Subcutaneous abdominal adipose tissue (tissue), 5 donors: ENCODE measurements at regions not wholly inside any gene's neighbourhood (a gene's known extent, or its start where the extent isn't known, plus 50 kb on each side); places are given as distances from the start of the nearest gene placed in this dataset.

Experiments
- H3K27ac ChIP-seq: one replicate; pipeline ENCODE4 v1.7.0; 2013; ENCODE audit warnings: low read depth, mild to moderate bottlenecking, inconsistent platforms, low read length, moderate library complexity
- H3K27me3 ChIP-seq, 5 donors: one replicate each; pipeline ENCODE4 v1.7.0; 2013; ENCODE audit warnings: low read length in 5 of 5, inconsistent platforms in 1 of 5; ENCODE audit not compliant: control insufficient read depth in 5 of 5, insufficient read depth in 4 of 5
- H3K36me3 ChIP-seq, 5 donors: one replicate each; pipeline ENCODE4 v1.7.0; 2013; ENCODE audit warnings: low read length in 5 of 5; ENCODE audit not compliant: control insufficient read depth in 5 of 5, insufficient read depth in 5 of 5
- H3K4me1 ChIP-seq, 5 donors: one replicate each; pipeline ENCODE4 v1.7.0; 2013; ENCODE audit warnings: low read length in 5 of 5, mild to moderate bottlenecking in 3 of 5, moderate library complexity in 1 of 5; ENCODE audit not compliant: control insufficient read depth in 5 of 5, insufficient read depth in 5 of 5
- H3K4me3 ChIP-seq, 5 donors: one replicate each; pipeline ENCODE4 v1.7.0; 2013; ENCODE audit warnings: low read length in 5 of 5, low read depth in 1 of 5
- H3K9ac ChIP-seq, 5 donors: one replicate each; pipeline ENCODE4 v1.7.0; 2013; ENCODE audit warnings: low read length in 5 of 5, mild to moderate bottlenecking in 4 of 5, moderate library complexity in 3 of 5
- H3K9me3 ChIP-seq, 5 donors: one replicate each; pipeline ENCODE4 v1.7.0; 2013; ENCODE audit warnings: low read length in 5 of 5; ENCODE audit not compliant: control insufficient read depth in 5 of 5
- donor health status: healthy.
- donor health status: healthy.
- donor health status: healthy.
- donor health status: healthy.
- donor health status: healthy.

DNA sequence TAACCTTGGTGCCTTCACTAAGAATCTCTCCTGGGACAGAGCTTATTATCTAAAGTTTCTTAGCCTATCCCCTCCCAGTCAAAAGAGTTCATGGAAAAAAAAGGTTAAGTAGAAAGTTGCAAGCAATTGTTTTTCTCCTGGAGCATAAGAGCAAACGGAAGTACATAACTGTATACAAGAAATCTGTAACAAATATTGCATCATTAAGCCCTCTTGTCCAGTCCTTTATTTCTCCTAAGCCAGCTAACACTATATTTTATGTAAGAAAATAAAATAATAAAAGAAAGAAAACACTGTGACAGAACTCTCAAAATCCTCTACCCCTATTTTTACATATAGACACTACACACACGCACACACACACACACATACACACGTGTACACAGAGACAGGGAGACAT is 255.3 kb downstream of the NAF1 start:
- no peaks in the 10 kb centered on the region for H3K36me3 ChIP-seq
- no peak overlapping the region for H3K9ac ChIP-seq
- no peak overlapping the region for H3K27ac ChIP-seq
- no peak overlapping the region for H3K4me3 ChIP-seq
- no peaks in the 10 kb centered on the region for H3K4me1 ChIP-seq
- H3K27me3 ChIP-seq, result no peaks in the 10 kb centered on the region
- H3K9me3 ChIP-seq, result peaks cover 2 to 20% (median 5%) of the 10 kb centered on the region in 5 donors

DNA sequence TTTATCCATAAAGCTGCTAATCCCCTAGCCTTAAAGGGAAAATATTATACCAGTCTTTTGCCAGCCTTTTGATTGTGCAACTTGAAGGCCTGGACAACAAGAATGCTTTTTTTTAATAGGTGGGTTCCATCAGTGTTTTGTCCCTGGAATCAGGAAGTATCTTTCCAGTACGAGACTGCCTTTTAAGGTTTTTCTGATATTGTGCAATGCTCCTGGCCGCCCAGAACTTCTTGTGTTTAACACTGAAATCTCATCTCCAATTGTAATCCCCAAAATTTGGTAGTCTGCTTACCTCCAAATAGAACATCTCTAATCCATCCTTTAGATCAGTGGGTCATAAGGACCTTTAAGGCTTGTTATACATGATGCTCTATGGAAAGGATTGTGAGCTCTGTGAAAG is 256.7 kb downstream of the NAF1 start:
- H3K9ac ChIP-seq, result no peak overlapping the region
- no peaks in the 10 kb centered on the region for H3K27me3 ChIP-seq
- H3K27ac ChIP-seq, result no peak overlapping the region
- H3K36me3 ChIP-seq, result no peaks in the 10 kb centered on the region
- no peaks in the 10 kb centered on the region for H3K4me1 ChIP-seq
- H3K4me3 ChIP-seq, result no peak overlapping the region
- H3K9me3 ChIP-seq, result peaks cover 0 to 21% (median 4%) of the 10 kb centered on the region in 5 donors

- Histone ChIP-seq H3K4me1 (peaks cover 0 to 2% (median 0%) of the 10 kb centered on the region in 5 donors), H3K9ac (no peak overlapping the region), H3K4me3 (no peak overlapping the region), H3K36me3 (no peaks in the 10 kb centered on the region), H3K27ac (no peak overlapping the region), H3K27me3 (no peaks in the 10 kb centered on the region), H3K9me3 (peaks cover 0 to 4% (median 0%) of the 10 kb centered on the region in 5 donors)
These were observed 272.3 kb downstream of the NAF1 start for GRCh38 chr4:162894387-162894786.

DNA sequence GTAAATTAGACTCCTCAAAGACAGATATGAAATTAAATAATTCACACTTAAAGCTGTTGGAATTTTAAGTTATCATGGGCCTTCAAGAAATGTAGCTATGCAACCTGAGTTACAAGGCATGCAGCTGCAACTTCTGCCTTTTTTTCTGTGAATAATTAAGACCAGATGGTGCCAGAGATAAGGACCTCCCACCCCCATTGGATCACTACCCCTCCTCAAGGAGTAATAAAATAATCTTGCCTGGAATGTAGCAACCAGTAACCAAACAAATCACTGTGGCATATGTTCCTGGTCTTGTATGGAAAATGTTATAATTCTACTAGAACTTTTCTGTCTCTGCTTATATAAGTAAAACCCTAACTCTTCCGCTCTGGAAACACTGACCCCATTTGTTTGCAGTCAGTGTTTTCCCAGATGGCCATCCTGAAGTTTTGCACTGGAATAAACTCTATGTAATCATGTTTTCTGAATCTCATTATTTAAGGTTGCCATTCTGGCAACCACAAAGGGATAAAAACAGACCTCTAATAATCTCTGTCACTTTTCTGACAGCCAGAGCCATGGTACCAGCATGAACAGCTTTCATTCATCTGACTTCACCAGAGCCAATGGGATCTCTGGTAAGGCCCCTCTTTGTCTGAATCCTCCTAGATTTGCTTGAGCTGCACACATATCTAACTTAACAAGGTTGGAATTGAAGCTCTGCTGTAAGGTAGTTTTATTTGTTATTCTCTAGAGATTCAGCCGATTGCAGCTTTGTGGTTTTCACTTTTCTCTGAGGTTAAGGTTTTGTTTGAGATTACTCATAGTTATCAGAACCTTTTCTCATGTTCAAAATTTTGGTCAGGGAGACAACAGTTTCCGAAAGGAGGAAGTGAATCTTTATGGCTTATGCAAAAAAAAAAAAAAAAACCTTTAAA is 274.6 kb downstream of the NAF1 start:
- no peak overlapping the region for H3K27ac ChIP-seq
- no peak overlapping the region for H3K4me3 ChIP-seq
- no peaks in the 10 kb centered on the region for H3K36me3 ChIP-seq
- peaks cover 0 to 2% (median 0%) of the 10 kb centered on the region in 5 donors for H3K4me1 ChIP-seq
- H3K27me3 ChIP-seq, result no peaks in the 10 kb centered on the region
- H3K9ac ChIP-seq, result no peak overlapping the region
- peaks cover 0 to 4% (median 0%) of the 10 kb centered on the region in 5 donors for H3K9me3 ChIP-seq

DNA sequence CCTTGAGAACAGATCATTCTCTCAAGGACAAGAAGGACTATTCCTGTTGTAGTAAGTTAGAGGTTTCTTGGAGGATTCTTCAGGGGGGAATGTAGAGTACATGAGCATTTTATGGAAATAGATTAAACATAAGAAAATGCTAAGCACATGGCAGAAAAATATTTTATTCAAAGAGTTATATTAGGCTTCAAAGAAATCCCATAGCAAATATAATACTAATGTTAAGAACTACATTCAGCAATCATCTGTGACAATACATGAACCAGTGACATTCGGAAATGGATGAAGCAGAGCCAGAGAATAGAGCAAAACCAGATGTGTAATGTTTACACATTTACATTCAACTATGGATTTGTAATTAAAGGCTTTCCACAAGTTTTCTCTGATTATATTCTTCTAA is 288.6 kb downstream of the NAF1 start:
- no peaks in the 10 kb centered on the region for H3K36me3 ChIP-seq
- H3K27me3 ChIP-seq, result no peaks in the 10 kb centered on the region
- H3K9ac ChIP-seq, result no peak overlapping the region
- no peak overlapping the region for H3K4me3 ChIP-seq
- H3K27ac ChIP-seq, result no peak overlapping the region
- no peaks in the 10 kb centered on the region for H3K4me1 ChIP-seq
- no peaks in the 10 kb centered on the region for H3K9me3 ChIP-seq

DNA sequence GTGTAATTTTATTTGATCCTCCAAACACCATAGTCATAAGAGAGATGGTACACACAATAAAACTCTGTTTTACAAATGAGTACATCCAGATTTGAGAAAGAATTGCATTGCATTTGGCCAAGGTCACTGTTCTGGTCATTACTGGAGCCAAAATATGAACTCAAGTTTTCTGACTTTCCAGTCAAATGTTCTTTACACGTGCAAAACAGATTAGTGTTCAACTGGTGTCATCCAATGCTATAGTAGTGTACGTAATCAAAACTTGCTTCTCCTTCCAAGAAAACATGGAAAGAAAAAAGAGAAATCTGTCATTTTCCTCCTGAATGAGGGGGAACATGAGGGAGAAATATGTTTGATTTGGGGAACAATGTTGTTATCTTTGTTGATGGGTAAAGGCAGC is 291.9 kb downstream of the NAF1 start:
- Histone ChIP-seq H3K4me1 (no peaks in the 10 kb centered on the region), H3K27ac (no peak overlapping the region), H3K9ac (no peak overlapping the region), H3K4me3 (no peak overlapping the region), H3K27me3 (no peaks in the 10 kb centered on the region), H3K9me3 (peaks cover 0 to 2% (median 0%) of the 10 kb centered on the region in 5 donors), H3K36me3 (no peaks in the 10 kb centered on the region)

DNA sequence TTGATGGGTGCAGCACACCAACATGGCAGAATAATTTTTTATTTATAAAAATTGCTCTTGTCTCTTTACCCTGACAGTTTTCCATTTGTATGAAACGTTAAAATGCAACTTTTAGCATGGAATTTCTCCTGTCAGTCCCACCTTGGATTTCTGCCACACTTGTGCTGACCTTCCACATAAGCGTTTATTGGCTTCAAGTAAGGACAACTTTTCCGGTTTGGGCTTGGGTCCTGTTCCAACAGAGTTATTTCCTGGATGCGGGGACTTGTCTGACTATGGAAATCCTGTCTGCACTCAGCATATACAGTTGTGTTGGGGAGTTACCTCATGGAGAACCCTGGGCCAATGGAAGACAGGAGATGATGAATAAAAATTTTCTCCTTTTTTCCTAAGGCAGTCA is 294.7 kb downstream of the NAF1 start:
- Histone ChIP-seq H3K4me1 (no peaks in the 10 kb centered on the region), H3K9ac (no peak overlapping the region), H3K27me3 (no peaks in the 10 kb centered on the region), H3K27ac (no peak overlapping the region), H3K4me3 (no peak overlapping the region), H3K36me3 (no peaks in the 10 kb centered on the region), H3K9me3 (peaks cover 0 to 3% (median 0%) of the 10 kb centered on the region in 5 donors)

DNA sequence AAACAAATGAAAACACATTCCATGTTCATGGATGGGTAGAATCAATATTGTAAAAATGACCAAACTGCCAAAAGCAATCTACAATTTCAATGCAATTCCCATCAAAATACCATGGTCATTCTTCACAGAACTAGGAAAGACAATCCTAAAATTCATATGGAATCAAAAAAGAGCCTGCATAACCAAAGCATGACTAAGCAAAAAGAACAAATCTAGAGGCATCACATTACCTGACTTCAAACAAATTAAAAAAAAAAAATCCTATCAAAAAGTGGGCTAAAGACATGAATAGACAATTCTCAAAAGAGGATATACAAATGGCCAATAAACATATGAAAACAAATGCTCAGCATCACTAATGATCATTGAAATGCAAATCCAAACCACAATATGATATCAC is 297.5 kb downstream of the NAF1 start:
- Histone ChIP-seq H3K36me3 (no peaks in the 10 kb centered on the region), H3K9me3 (peaks cover 0 to 7% (median 0%) of the 10 kb centered on the region in 5 donors), H3K9ac (no peak overlapping the region), H3K27me3 (no peaks in the 10 kb centered on the region), H3K4me1 (no peaks in the 10 kb centered on the region), H3K27ac (no peak overlapping the region), H3K4me3 (no peak overlapping the region)

- Histone ChIP-seq H3K27me3 (no peaks in the 10 kb centered on the region), H3K36me3 (no peaks in the 10 kb centered on the region), H3K9ac (no peak overlapping the region), H3K9me3 (peaks cover 0 to 7% (median 0%) of the 10 kb centered on the region in 5 donors), H3K4me1 (no peaks in the 10 kb centered on the region), H3K27ac (no peak overlapping the region), H3K4me3 (no peak overlapping the region)
These were observed 300.1 kb downstream of the NAF1 start for GRCh38 chr4:162866565-162866964.

DNA sequence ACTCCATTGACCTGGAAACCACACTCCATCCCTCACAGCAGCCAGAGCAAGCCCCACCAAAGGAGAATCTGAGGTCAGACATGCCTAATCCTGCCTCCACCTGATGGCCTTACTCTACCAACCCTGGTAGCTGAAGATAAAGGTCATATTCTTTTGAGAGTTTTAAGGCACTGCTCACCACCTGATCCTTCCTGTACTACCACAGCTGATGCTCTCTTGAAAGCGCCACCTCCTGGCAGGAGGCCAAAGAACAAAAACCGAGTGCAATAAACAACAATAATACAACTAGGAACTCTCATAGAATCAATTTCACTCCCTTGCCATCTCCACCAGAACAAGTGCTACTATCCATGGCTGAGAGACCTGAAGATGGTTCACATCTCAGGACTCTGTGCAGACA is 301.6 kb downstream of the NAF1 start:
- Histone ChIP-seq H3K27ac (no peak overlapping the region), H3K36me3 (no peaks in the 10 kb centered on the region), H3K27me3 (no peaks in the 10 kb centered on the region), H3K9ac (no peak overlapping the region), H3K4me3 (no peak overlapping the region), H3K9me3 (peaks cover 0 to 7% (median 0%) of the 10 kb centered on the region in 5 donors), H3K4me1 (no peaks in the 10 kb centered on the region)
